HG02623 (cell line): ENCODE measurements at regions not wholly inside any gene's neighbourhood (a gene's known extent, or its start where the extent isn't known, plus 50 kb on each side); places are given as distances from the start of the nearest gene placed in this dataset.

Experiments used
- ATAC-seq: cut with Tn5 transposase; IDR thresholded peaks from one replicate; pipeline ENCODE4 v1.9.1; 2021; ENCODE audit warnings: moderate library complexity; ENCODE audit not compliant: unreplicated experiment

- no peak for ATAC-seq
Observed at GRCh38 chr1:4554271-4554865, 100.0 kb upstream of the AJAP1 start.

GRCh38 chr1:4557949-4558348 lies 96.5 kb upstream of the AJAP1 start:
- ATAC-seq = no peak

GRCh38 chr1:4561205-4561604 lies 93.2 kb upstream of the AJAP1 start:
- ATAC-seq = no peak

GRCh38 chr1:4562321-4562720 lies 92.1 kb upstream of the AJAP1 start:
- no peak for ATAC-seq

- ATAC-seq = no peak
Observed at GRCh38 chr1:4563586-4563985, 90.8 kb upstream of the AJAP1 start.

GRCh38 chr1:4564051-4564450 lies 90.4 kb upstream of the AJAP1 start:
- no peak for ATAC-seq

GRCh38 chr1:4565166-4565565 lies 89.2 kb upstream of the AJAP1 start:
- no peak for ATAC-seq

- no peak for ATAC-seq
Observed at GRCh38 chr1:4565801-4566449, 88.5 kb upstream of the AJAP1 start.

- ATAC-seq = no peak
Observed at GRCh38 chr1:4571263-4571662, 83.1 kb upstream of the AJAP1 start.

- ATAC-seq = no peak
Observed at GRCh38 chr1:4573526-4573925, 80.9 kb upstream of the AJAP1 start.

GRCh38 chr1:4581807-4582206 lies 72.6 kb upstream of the AJAP1 start:
- no peak for ATAC-seq

GRCh38 chr1:4584449-4584848 lies 70.0 kb upstream of the AJAP1 start:
- ATAC-seq = no peak

- ATAC-seq = no peak
Observed at GRCh38 chr1:4585216-4585615, 69.2 kb upstream of the AJAP1 start.

GRCh38 chr1:4585705-4586104 lies 68.7 kb upstream of the AJAP1 start:
- no peak for ATAC-seq

- ATAC-seq = no peak
Observed at GRCh38 chr1:4586611-4587160, 67.7 kb upstream of the AJAP1 start.

GRCh38 chr1:4587721-4588120 lies 66.7 kb upstream of the AJAP1 start:
- no peak for ATAC-seq

GRCh38 chr1:4590756-4591155 lies 63.7 kb upstream of the AJAP1 start:
- no peak for ATAC-seq

- no peak for ATAC-seq
Observed at GRCh38 chr1:4591926-4592325, 62.5 kb upstream of the AJAP1 start.

GRCh38 chr1:4593106-4593505 lies 61.3 kb upstream of the AJAP1 start:
- ATAC-seq = no peak

GRCh38 chr1:4594286-4594991 lies 60.0 kb upstream of the AJAP1 start:
- ATAC-seq = no peak

- no peak for ATAC-seq
Observed at GRCh38 chr1:4595341-4596225, 58.8 kb upstream of the AJAP1 start.
